DND-41 (cell line): ENCODE measurements at regions not wholly inside any gene's neighbourhood (a gene's known extent, or its start where the extent isn't known, plus 50 kb on each side); places are given as distances from the start of the nearest gene placed in this dataset.

Source experiments
- ATAC-seq: fragments of 200-7000 bp; cut with Tn5 transposase; 3 replicates; pipeline ENCODE4 v1.9.1; 2021; ENCODE audit warnings: low read depth; ENCODE audit not compliant: insufficient read depth
- DNase-seq: peaks from one replicate; pipeline ENCODE4 v3.0.0-alpha.2; 2020
- H2AFZ ChIP-seq: 2 replicates; pipeline ENCODE4 v1.6.0; 2012; ENCODE audit warnings: low read depth, low read length
- H3K27ac ChIP-seq: 2 replicates; pipeline ENCODE4 v1.5.1; 2012; ENCODE audit warnings: low read length, inconsistent platforms
- H3K27me3 ChIP-seq: fragments of 200-600 bp; sonication (generic); 2 replicates; pipeline ENCODE4 v1.6.0; 2012; ENCODE audit warnings: low read length, mild to moderate bottlenecking, inconsistent platforms; ENCODE audit not compliant: insufficient read depth, poor library complexity
- H3K36me3 ChIP-seq: 2 replicates; pipeline ENCODE4 v1.5.1; 2012; ENCODE audit warnings: low read length, inconsistent platforms; ENCODE audit not compliant: insufficient read depth
- H3K4me1 ChIP-seq: 2 replicates; pipeline ENCODE4 v1.5.1; 2012; ENCODE audit warnings: mild to moderate bottlenecking, low read length; ENCODE audit not compliant: insufficient read depth
- H3K4me2 ChIP-seq: 2 replicates; pipeline ENCODE4 v1.6.0; 2012; ENCODE audit warnings: mild to moderate bottlenecking, moderate library complexity, low read length, inconsistent platforms; ENCODE audit not compliant: insufficient read depth
- H3K4me3 ChIP-seq, 2 experiments: fragments of 200-600 bp in 1 of 2; shearing (Covaris generic) in 1 of 2; 2 replicates each; pipeline ENCODE4 v1.5.1; 2012 to 2016; ENCODE audit warnings: inconsistent platforms in 2 of 2, low read length in 2 of 2, mild to moderate bottlenecking in 2 of 2, low read depth in 1 of 2, moderate library complexity in 1 of 2
- H3K79me2 ChIP-seq: 2 replicates; pipeline ENCODE4 v1.6.0; 2012; ENCODE audit warnings: low read length, inconsistent platforms; ENCODE audit not compliant: insufficient read depth
- H3K9ac ChIP-seq: 2 replicates; pipeline ENCODE4 v1.6.0; 2012; ENCODE audit warnings: low read depth, mild to moderate bottlenecking, inconsistent platforms, low read length, moderate library complexity
- H3K9me3 ChIP-seq: 2 replicates; pipeline ENCODE4 v1.5.1; 2012; ENCODE audit warnings: low read length, moderate library complexity, mild to moderate bottlenecking, inconsistent platforms; ENCODE audit not compliant: insufficient read depth, severe bottlenecking
- H4K20me1 ChIP-seq: 2 replicates; pipeline ENCODE4 v1.6.0; 2012; ENCODE audit warnings: low read length; ENCODE audit not compliant: insufficient read depth
- EZH2 ChIP-seq: IDR thresholded peaks from 3 replicates; pipeline ENCODE4 v1.6.1; 2012; ENCODE audit warnings: borderline replicate concordance, low read depth, mild to moderate bottlenecking, moderate library complexity, low read length, inconsistent platforms; ENCODE audit not compliant: severe bottlenecking
- TF ChIP-seq, protein P1 (sequence below): IDR thresholded peaks from 2 replicates; pipeline ENCODE4 v1.5.1; 2012; ENCODE audit warnings: borderline replicate concordance, low read length, moderate library complexity, mild to moderate bottlenecking; ENCODE audit not compliant: poor library complexity, severe bottlenecking; ENCODE audit errors: extremely low read depth

DNA sequence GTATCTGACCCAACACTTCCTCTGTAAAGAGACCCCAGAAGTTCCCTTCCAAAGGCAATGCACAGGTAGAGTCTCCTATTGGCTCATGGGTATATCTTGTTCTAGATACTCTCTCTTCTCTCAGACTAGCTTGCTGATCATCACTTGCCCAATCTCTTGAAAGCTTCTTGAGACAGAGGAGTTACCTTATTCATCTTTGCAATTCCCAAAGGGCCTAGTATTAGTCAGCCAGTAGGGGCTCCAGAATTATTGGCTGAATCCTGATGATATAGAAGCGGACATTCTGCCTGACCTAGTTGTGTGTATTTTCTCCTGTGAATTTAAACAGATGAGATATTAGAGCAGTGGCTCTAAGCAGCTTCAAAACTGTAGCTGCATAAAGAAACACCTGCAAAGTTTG is 304.0 kb upstream of the KLF4 start:
- Histone ChIP-seq H3K4me1 (no peaks in the 10 kb centered on the region), H3K27me3 (no peaks in the 10 kb centered on the region), H3K9ac (no peak overlapping the region), H3K27ac (no peak overlapping the region), H3K4me3 (no peak overlapping the region), H4K20me1 (no peaks in the 10 kb centered on the region), H2AFZ (no peak overlapping the region), H3K36me3 (no peaks in the 10 kb centered on the region), H3K9me3 (no peaks in the 10 kb centered on the region), H3K79me2 (no peaks in the 10 kb centered on the region), H3K4me2 (no peak overlapping the region)
- ATAC-seq (no peak), DNase-seq (no peak)
- TF ChIP-seq, protein P1, sequence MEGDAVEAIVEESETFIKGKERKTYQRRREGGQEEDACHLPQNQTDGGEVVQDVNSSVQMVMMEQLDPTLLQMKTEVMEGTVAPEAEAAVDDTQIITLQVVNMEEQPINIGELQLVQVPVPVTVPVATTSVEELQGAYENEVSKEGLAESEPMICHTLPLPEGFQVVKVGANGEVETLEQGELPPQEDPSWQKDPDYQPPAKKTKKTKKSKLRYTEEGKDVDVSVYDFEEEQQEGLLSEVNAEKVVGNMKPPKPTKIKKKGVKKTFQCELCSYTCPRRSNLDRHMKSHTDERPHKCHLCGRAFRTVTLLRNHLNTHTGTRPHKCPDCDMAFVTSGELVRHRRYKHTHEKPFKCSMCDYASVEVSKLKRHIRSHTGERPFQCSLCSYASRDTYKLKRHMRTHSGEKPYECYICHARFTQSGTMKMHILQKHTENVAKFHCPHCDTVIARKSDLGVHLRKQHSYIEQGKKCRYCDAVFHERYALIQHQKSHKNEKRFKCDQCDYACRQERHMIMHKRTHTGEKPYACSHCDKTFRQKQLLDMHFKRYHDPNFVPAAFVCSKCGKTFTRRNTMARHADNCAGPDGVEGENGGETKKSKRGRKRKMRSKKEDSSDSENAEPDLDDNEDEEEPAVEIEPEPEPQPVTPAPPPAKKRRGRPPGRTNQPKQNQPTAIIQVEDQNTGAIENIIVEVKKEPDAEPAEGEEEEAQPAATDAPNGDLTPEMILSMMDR, result no peak
- TF ChIP-seq EZH2, result no peak

DNA sequence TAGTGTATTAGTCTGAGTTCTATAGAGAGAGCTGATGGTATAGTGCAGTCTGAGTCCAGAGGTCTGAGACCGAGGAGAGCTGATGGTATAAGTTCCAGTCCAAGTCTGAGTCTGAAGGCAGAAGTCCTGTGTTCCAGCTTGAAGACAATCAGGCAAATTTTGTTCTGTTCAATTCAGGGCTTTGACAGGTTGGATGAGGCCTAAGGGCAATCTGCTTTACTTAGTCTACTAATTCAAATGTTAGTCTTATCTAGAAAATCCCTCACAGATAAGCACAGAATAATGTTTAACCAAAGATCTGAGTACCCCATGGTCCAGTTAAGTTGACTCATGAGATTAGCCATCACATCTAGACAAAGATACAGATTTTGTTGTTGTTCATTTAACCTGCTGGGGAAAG is 303.0 kb upstream of the KLF4 start:
- no peaks in the 10 kb centered on the region for H3K9me3 ChIP-seq
- H3K27ac ChIP-seq, result no peak overlapping the region
- H3K27me3 ChIP-seq, result no peaks in the 10 kb centered on the region
- H3K4me2 ChIP-seq, result no peak overlapping the region
- H3K4me1 ChIP-seq, result no peaks in the 10 kb centered on the region
- no peak overlapping the region for H3K4me3 ChIP-seq
- ATAC-seq (no peak), DNase-seq (no peak)
- H4K20me1 ChIP-seq, result no peaks in the 10 kb centered on the region
- H3K36me3 ChIP-seq, result no peaks in the 10 kb centered on the region
- H3K79me2 ChIP-seq, result no peaks in the 10 kb centered on the region
- no peak overlapping the region for H2AFZ ChIP-seq
- H3K9ac ChIP-seq, result no peak overlapping the region
- TF ChIP-seq, protein P1, result no peak
- TF ChIP-seq EZH2, result no peak

DNA sequence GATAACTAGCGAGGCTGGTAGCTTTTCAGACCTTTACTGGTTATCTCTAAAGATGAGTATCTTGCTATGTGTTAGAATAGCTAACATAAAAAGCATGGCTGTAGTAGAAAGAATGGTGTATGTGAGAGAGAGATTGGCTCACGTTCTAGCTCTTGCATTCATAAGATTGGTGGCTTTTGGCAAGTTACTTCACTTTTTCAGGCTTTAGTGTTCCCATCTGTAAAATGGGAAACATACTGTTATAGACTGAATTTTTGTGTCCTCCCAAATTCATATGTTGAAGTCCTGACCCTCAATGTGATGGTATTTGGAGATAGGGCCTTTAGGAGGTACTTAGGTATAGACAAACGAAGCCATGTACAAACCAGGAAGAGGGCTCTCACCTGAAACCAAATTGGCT is 302.4 kb upstream of the KLF4 start:
- Histone ChIP-seq H3K79me2 (no peaks in the 10 kb centered on the region), H3K36me3 (no peaks in the 10 kb centered on the region), H3K27me3 (no peaks in the 10 kb centered on the region), H3K4me3 (no peak overlapping the region), H3K9ac (no peak overlapping the region), H3K27ac (no peak overlapping the region), H3K4me2 (no peak overlapping the region), H2AFZ (no peak overlapping the region), H4K20me1 (no peaks in the 10 kb centered on the region), H3K9me3 (no peaks in the 10 kb centered on the region), H3K4me1 (no peaks in the 10 kb centered on the region)
- DNase-seq (no peak), ATAC-seq (no peak)
- TF ChIP-seq, protein P1, result no peak
- no peak for TF ChIP-seq EZH2

DNA sequence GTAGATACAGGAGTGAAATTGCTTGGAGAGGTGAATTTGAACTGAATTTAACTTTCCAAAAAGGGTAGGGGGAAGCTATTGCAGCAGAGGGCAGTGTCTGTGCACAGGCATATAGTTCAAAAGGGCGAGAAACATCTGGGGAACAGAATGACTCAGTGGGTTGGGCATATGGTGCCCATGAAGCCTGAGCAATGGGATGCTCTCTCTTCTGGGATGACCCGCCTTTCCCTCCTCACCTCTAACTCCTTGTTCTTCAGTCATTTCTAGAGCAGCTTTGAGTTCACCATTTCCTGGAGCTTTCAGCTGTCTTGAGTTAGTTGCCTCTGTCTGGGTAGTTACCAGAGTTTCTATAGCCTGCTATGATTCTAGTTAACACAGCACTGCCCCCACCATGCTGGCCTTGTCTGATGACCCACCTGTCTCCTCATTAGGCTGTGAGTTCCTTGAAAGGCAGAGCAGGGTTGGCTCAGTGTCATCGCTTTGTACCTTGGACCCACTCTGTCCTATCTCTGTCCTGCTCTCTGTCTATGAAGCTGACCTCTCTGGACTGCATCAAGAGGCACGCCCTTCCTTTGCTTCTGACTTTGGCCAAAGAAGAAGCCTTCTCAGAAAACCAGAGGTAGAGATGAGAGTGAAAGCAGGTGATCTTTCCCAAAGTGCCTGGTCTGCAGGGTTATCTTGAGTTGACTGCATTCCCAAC is 299.6 kb upstream of the KLF4 start:
- TF ChIP-seq, protein P1, result no peak
- Histone ChIP-seq H2AFZ (no peak overlapping the region), H3K79me2 (no peaks in the 10 kb centered on the region), H3K9me3 (no peaks in the 10 kb centered on the region), H3K9ac (no peak overlapping the region), H3K27ac (no peak overlapping the region), H4K20me1 (no peaks in the 10 kb centered on the region), H3K36me3 (no peaks in the 10 kb centered on the region), H3K27me3 (no peaks in the 10 kb centered on the region), H3K4me1 (no peaks in the 10 kb centered on the region), H3K4me3 (no peak overlapping the region), H3K4me2 (no peak overlapping the region)
- no peak for ATAC-seq
- no peak for DNase-seq
